CD14-positive monocyte (primary cell): ENCODE measurements at regions not wholly inside any gene's neighbourhood (a gene's known extent, or its start where the extent isn't known, plus 50 kb on each side); places are given as distances from the start of the nearest gene placed in this dataset.

Experiments
- DNase-seq, 3 donors: peaks; one replicate each; pipeline ENCODE4 v3.0.0-alpha.2; 2011 to 2022
- H2AFZ ChIP-seq: 2 replicates; pipeline ENCODE4 v1.6.0; 2012; ENCODE audit warnings: mild to moderate bottlenecking, low read depth, low read length, inconsistent platforms; ENCODE audit not compliant: insufficient read depth, poor library complexity, severe bottlenecking
- H3K27ac ChIP-seq, 2 donors: 1 replicate in 1 of 2; 2 replicates in 1 of 2; pipeline ENCODE4 v1.5.1; 2012 to 2013; ENCODE audit warnings: low read length in 2 of 2, control low read depth in 1 of 2, inconsistent platforms in 1 of 2, low read depth in 1 of 2, mild to moderate bottlenecking in 1 of 2
- H3K27me3 ChIP-seq, 2 donors: one replicate each; pipeline versions ENCODE4 v1.6.0 to v1.6.1; 2011 to 2013; ENCODE audit warnings: low read length in 2 of 2; ENCODE audit not compliant: control insufficient read depth in 2 of 2, insufficient read depth in 2 of 2
- H3K36me3 ChIP-seq, 2 donors: replicated peaks in 1 of 2; 1 replicate in 1 of 2; 2 replicates in 1 of 2; pipeline versions ENCODE4 v1.5.1 to v1.6.1; 2012 to 2013; ENCODE audit warnings: low read length in 2 of 2, control low read depth in 1 of 2, inconsistent platforms in 1 of 2, mild to moderate bottlenecking in 1 of 2; ENCODE audit not compliant: insufficient read depth in 2 of 2, control insufficient read depth in 1 of 2
- H3K4me1 ChIP-seq, 2 donors: 1 replicate in 1 of 2; 2 replicates in 1 of 2; pipeline versions ENCODE4 v1.5.1 to v1.6.1; 2012 to 2013; ENCODE audit warnings: low read length in 2 of 2, control low read depth in 1 of 2, inconsistent platforms in 1 of 2, mild to moderate bottlenecking in 1 of 2, moderate library complexity in 1 of 2; ENCODE audit not compliant: insufficient read depth in 2 of 2, control insufficient read depth in 1 of 2
- H3K4me2 ChIP-seq: replicated peaks from 2 replicates; pipeline ENCODE3; 2012; ENCODE audit warnings: low read length, moderate library complexity, mild to moderate bottlenecking; ENCODE audit not compliant: poor library complexity, severe bottlenecking; ENCODE audit errors: extremely low read depth
- H3K4me3 ChIP-seq, 3 experiments: fragments of 200-600 bp in 1 of 3; sonication (generic) in 1 of 3; replicated peaks in 1 of 3; 1 replicate in 2 of 3; 2 replicates in 1 of 3; pipeline ENCODE4 v1.5.1; 2011 to 2013; ENCODE audit warnings: low read length in 3 of 3, mild to moderate bottlenecking in 3 of 3, control low read depth in 2 of 3, low read depth in 2 of 3, inconsistent platforms in 1 of 3, moderate library complexity in 1 of 3
- H3K79me2 ChIP-seq: 2 replicates; pipeline ENCODE4 v1.6.0; 2012; ENCODE audit warnings: mild to moderate bottlenecking, control low read depth, inconsistent platforms, low read length, moderate library complexity; ENCODE audit not compliant: insufficient read depth
- H3K9ac ChIP-seq: 2 replicates; pipeline ENCODE4 v1.6.0; 2017; ENCODE audit warnings: low read length, mild to moderate bottlenecking; ENCODE audit not compliant: insufficient read depth, poor library complexity, severe bottlenecking
- H3K9me3 ChIP-seq, 2 donors: replicated peaks in 1 of 2; 1 replicate in 1 of 2; 2 replicates in 1 of 2; pipeline versions ENCODE4 v1.5.1 to v1.6.1; 2012 to 2013; ENCODE audit warnings: low read length in 2 of 2, control low read depth in 1 of 2; ENCODE audit not compliant: control insufficient read depth in 1 of 2, insufficient read depth in 1 of 2
- H4K20me1 ChIP-seq: 2 replicates; pipeline ENCODE4 v1.6.0; 2012; ENCODE audit warnings: mild to moderate bottlenecking, low read length, control low read depth, moderate library complexity; ENCODE audit not compliant: insufficient read depth
- H3K27ac Mint-ChIP-seq, 7 donors: one replicate each; pipeline ENCODE4 v1.8.0; 2020; ENCODE audit warnings: mild to moderate bottlenecking in 7 of 7, mixed read lengths in 7 of 7, moderate library complexity in 6 of 7, inconsistent platforms in 2 of 7
- H3K27me3 Mint-ChIP-seq, 3 donors: one replicate each; pipeline ENCODE4 v1.8.0; 2021 to 2022; ENCODE audit warnings: low read depth in 3 of 3, mild to moderate bottlenecking in 3 of 3, mixed read lengths in 3 of 3, moderate library complexity in 3 of 3, inconsistent platforms in 1 of 3
- H3K36me3 Mint-ChIP-seq, 2 donors: one replicate each; pipeline ENCODE4 v1.8.0; 2020; ENCODE audit warnings: mixed read lengths in 2 of 2, inconsistent platforms in 1 of 2, mild to moderate bottlenecking in 1 of 2
- H3K4me1 Mint-ChIP-seq: one replicate; pipeline ENCODE4 v1.8.0; 2020; ENCODE audit warnings: mild to moderate bottlenecking, mixed read lengths
- H3K4me3 Mint-ChIP-seq, 2 donors: one replicate each; pipeline ENCODE4 v1.8.0; 2020; ENCODE audit warnings: mild to moderate bottlenecking in 2 of 2, mixed read lengths in 2 of 2, moderate library complexity in 1 of 2
- H3K9me3 Mint-ChIP-seq, 7 donors: one replicate each; pipeline ENCODE4 v1.8.0; 2020 to 2022; ENCODE audit warnings: mixed read lengths in 7 of 7, mild to moderate bottlenecking in 6 of 7, moderate library complexity in 6 of 7, inconsistent platforms in 2 of 7
- WGBS: methylation state at CpG from one replicate; pipeline ENCODE4 v1.1.5; 2013; ENCODE audit warnings: missing lambda C conversion rate; ENCODE audit not compliant: insufficient coverage; 5-methylcytosine and 5-hydroxymethylcytosine counted together
- intact Hi-C, 2 donors: fragments of 100-400 bp; cut with micrococcal nuclease; formaldehyde crosslinking; loops; one replicate each; pipeline versions ENCODE4 v1.15.0 to v1.15.1; 2023
- TF ChIP-seq, protein P1 (sequence below): fragments of 200-600 bp; IDR thresholded peaks from one replicate; pipeline ENCODE4 v1.8.0; 2022; ENCODE audit warnings: antibody characterized with exemption, mild to moderate bottlenecking

DNA sequence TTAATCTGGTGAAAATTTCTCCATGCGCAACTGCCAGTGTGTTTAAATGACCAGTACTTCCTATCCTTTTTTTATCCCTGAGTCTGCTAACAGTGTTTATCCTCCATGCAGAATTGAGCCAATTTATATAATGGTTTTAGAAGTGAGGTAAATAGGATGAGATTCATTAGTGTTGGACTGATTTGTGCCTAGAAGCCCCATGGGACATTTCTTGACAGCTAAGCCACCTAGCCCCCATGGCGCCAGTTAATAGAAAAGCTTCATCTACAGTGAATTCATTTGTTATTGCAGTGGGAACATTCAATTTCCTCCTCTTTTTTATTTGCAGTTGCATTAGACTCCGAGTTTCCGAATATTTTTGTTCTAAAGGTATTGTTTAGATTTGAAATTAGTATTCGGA, 175.6 kb downstream of the ARL6IP6 start:
- intact Hi-C loops, result no loop called here
- H3K27ac ChIP-seq, result no peak overlapping the region

DNA sequence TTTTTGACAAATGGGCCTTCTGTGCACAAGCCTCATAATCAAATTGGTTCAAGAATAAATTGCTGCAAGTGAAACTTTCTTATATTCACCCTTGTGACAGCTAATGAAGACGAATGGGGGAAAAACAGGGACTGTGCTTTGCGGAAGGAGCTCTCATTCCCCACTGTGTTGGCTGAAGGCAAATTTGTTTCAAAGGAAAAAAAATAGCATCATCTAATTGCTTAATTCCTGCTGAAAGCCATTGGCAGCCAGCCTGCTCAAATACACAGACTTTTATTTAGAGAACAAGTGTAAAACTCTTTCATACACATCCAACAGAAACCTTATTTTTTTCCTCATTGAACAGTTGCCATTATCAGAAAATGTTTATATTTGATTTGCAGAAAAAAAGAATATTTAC, 172.3 kb downstream of the ARL6IP6 start:
- Histone ChIP-seq H2AFZ (no peak overlapping the region), H3K27ac (no peak overlapping the region), H3K9ac (no peak overlapping the region), H3K4me2 (no peak overlapping the region), H4K20me1 (no peaks in the 10 kb centered on the region), H3K4me1 (no peaks in the 10 kb centered on the region), H3K36me3 (no peaks in the 10 kb centered on the region), H3K27me3 (no peaks in the 10 kb centered on the region), H3K4me3 (no peak overlapping the region), H3K79me2 (no peaks in the 10 kb centered on the region), H3K9me3 (peaks cover 3% of the 10 kb centered on the region in 2 donors)
- TF ChIP-seq, protein P1, sequence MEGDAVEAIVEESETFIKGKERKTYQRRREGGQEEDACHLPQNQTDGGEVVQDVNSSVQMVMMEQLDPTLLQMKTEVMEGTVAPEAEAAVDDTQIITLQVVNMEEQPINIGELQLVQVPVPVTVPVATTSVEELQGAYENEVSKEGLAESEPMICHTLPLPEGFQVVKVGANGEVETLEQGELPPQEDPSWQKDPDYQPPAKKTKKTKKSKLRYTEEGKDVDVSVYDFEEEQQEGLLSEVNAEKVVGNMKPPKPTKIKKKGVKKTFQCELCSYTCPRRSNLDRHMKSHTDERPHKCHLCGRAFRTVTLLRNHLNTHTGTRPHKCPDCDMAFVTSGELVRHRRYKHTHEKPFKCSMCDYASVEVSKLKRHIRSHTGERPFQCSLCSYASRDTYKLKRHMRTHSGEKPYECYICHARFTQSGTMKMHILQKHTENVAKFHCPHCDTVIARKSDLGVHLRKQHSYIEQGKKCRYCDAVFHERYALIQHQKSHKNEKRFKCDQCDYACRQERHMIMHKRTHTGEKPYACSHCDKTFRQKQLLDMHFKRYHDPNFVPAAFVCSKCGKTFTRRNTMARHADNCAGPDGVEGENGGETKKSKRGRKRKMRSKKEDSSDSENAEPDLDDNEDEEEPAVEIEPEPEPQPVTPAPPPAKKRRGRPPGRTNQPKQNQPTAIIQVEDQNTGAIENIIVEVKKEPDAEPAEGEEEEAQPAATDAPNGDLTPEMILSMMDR, result no peak
- Mint-ChIP-seq H3K9me3 (peaks cover 0 to 4% (median 0%) of the 10 kb centered on the region in 7 donors), H3K27me3 (peaks cover 0 to 4% (median 3%) of the 10 kb centered on the region in 3 donors), H3K4me3 (no peak overlapping the region), H3K27ac (no peak overlapping the region), H3K36me3 (no peaks in the 10 kb centered on the region), H3K4me1 (no peaks in the 10 kb centered on the region)
- DNase-seq, result no peak
- WGBS, result no CpG with 5 or more reads among the region's 2 CpGs
- intact Hi-C loops, result no loop called here

More for the DNA sequence above, 175.6 kb downstream of the ARL6IP6 start:
- TF ChIP-seq, protein P1, result no peak
- H3K36me3 ChIP-seq, result no peaks in the 10 kb centered on the region
- peaks cover 3 to 12% of the 10 kb centered on the region in 2 donors for H3K9me3 ChIP-seq
- no peaks in the 10 kb centered on the region for H3K4me1 ChIP-seq
- H3K4me3 ChIP-seq, result no peak overlapping the region
- H3K4me3 Mint-ChIP-seq, result no peak overlapping the region
- no peaks in the 10 kb centered on the region for H3K27me3 Mint-ChIP-seq
- peaks cover 0 to 10% (median 3%) of the 10 kb centered on the region in 7 donors for H3K9me3 Mint-ChIP-seq
- DNase-seq, result no peak
- H3K27me3 ChIP-seq, result no peaks in the 10 kb centered on the region
- no peaks in the 10 kb centered on the region for H4K20me1 ChIP-seq
- no peaks in the 10 kb centered on the region for H3K36me3 Mint-ChIP-seq
- H3K27ac Mint-ChIP-seq, result no peak overlapping the region
- no peak overlapping the region for H3K9ac ChIP-seq
- no peaks in the 10 kb centered on the region for H3K4me1 Mint-ChIP-seq
- H3K79me2 ChIP-seq, result no peaks in the 10 kb centered on the region
- H3K4me2 ChIP-seq, result no peak overlapping the region
- H2AFZ ChIP-seq, result no peak overlapping the region
- 100% methylated on average over 1 of the region's 5 CpGs for WGBS
